ENCODE measurements at regions not wholly inside any gene's neighbourhood (a gene's known extent, or its start where the extent isn't known, plus 50 kb on each side); places are given as distances from the start of the nearest gene placed in this dataset.
"Not testable (repeated sequence)": the region's sequence is repeated elsewhere in the genome, so short reads cannot be mapped to it uniquely, and the experiment has no call there.

GRCh38 chr5:167355346-167355745, 936.1 kb upstream of the WWC1 start:
- DNase-seq, result peak; percentile 65

- DNase-seq, result no peak
Measured at GRCh38 chr5:167356374-167356773, 935.1 kb upstream of the WWC1 start.

GRCh38 chr5:167358868-167359492, 932.5 kb upstream of the WWC1 start:
- no peak for DNase-seq

GRCh38 chr5:167361795-167362194, 929.6 kb upstream of the WWC1 start:
- DNase-seq, result no peak

GRCh38 chr5:167363065-167363464, 928.4 kb upstream of the WWC1 start:
- no peak for DNase-seq

GRCh38 chr5:167375125-167375524, 916.3 kb upstream of the WWC1 start:
- DNase-seq, result no peak

- DNase-seq, result no peak
Measured at GRCh38 chr5:167378894-167379723, 912.3 kb upstream of the WWC1 start.

GRCh38 chr5:167381457-167381856, 910.0 kb upstream of the WWC1 start:
- no peak for DNase-seq

- no peak for DNase-seq
Measured at GRCh38 chr5:167389537-167389936, 901.9 kb upstream of the WWC1 start.

- not testable (repeated sequence) for DNase-seq
Measured at GRCh38 chr5:167391286-167391685, 900.2 kb upstream of the WWC1 start.

GRCh38 chr5:167392240-167392639, 899.2 kb upstream of the WWC1 start:
- no peak for DNase-seq

GRCh38 chr5:167393358-167393757, 898.1 kb upstream of the WWC1 start:
- DNase-seq, result no peak

GRCh38 chr5:167402671-167403070, 888.8 kb upstream of the WWC1 start:
- DNase-seq, result no peak

- DNase-seq, result no peak
Measured at GRCh38 chr5:167406513-167406912, 884.9 kb upstream of the WWC1 start.

- DNase-seq, result no peak
Measured at GRCh38 chr5:167412556-167412955, 878.9 kb upstream of the WWC1 start.

GRCh38 chr5:167413506-167413905, 877.9 kb upstream of the WWC1 start:
- no peak for DNase-seq

- DNase-seq, result no peak
Measured at GRCh38 chr5:167414611-167415010, 876.8 kb upstream of the WWC1 start.

GRCh38 chr5:167415779-167416746, 875.4 kb upstream of the WWC1 start:
- no peak for DNase-seq

GRCh38 chr5:167417662-167418061, 873.8 kb upstream of the WWC1 start:
- no peak for DNase-seq

- no peak for DNase-seq
Measured at GRCh38 chr5:167425161-167425560, 866.3 kb upstream of the WWC1 start.

- DNase-seq, result no peak
Measured at GRCh38 chr5:167426501-167426900, 864.9 kb upstream of the WWC1 start.

- not testable (repeated sequence) for DNase-seq
Measured at GRCh38 chr5:167427641-167428040, 863.8 kb upstream of the WWC1 start.

GRCh38 chr5:167440846-167441245, 850.6 kb upstream of the WWC1 start:
- peak; percentile 78 for DNase-seq
